Peyer's patch (tissue), 4 donors: ENCODE measurements at regions not wholly inside any gene's neighbourhood (a gene's known extent, or its start where the extent isn't known, plus 50 kb on each side); places are given as distances from the start of the nearest gene placed in this dataset.

ENCODE experiments used
- CTCF ChIP-seq, 6 experiments: fragments of 450-650 bp in 4 of 6; fragments of 200-600 bp in 2 of 6; sonication (generic) in 1 of 6; IDR thresholded peaks; one replicate each; pipeline ENCODE4 v1.5.1; 2017 to 2019; ENCODE audit warnings: antibody characterized with exemption in 6 of 6, mild to moderate bottlenecking in 3 of 6, moderate library complexity in 1 of 6
- POLR2A ChIP-seq, 2 donors: fragments of 450-650 bp; IDR thresholded peaks; one replicate each; pipeline ENCODE4 v1.5.1; 2017; ENCODE audit warnings: antibody characterized with exemption in 2 of 2, mild to moderate bottlenecking in 2 of 2, moderate library complexity in 2 of 2

- TF ChIP-seq CTCF (IDR thresholded peaks at IDR 0.05) (no peak), POLR2A (IDR thresholded peaks at IDR 0.05) (no peak)
Observed at GRCh38 chr12:58764100-58764953, 156.0 kb downstream of the LRIG3 start.
